GM18951 (cell line): ENCODE measurements at regions not wholly inside any gene's neighbourhood (a gene's known extent, or its start where the extent isn't known, plus 50 kb on each side); places are given as distances from the start of the nearest gene placed in this dataset.

Experiments used
- POLR2A ChIP-seq: IDR thresholded peaks from 4 replicates; pipeline ENCODE4 v1.6.1; 2011; ENCODE audit warnings: mild to moderate bottlenecking; ENCODE audit not compliant: insufficient read length, insufficient read depth; ENCODE audit errors: extremely low read depth
- in situ Hi-C: fragments of 300-500 bp; cut with MboI; formaldehyde crosslinking; loops from one replicate; pipeline ENCODE4 v1.12.0; 2022; ENCODE audit warnings: low sequenced_read_pairs, mixed read lengths, inconsistent platforms; ENCODE audit not compliant: unreplicated experiment

- in situ Hi-C loops = no loop called here
- no peak for TF ChIP-seq POLR2A
These were observed 115.9 kb downstream of the LY86 start for GRCh38 chr6:6704103-6705060.

GRCh38 chr6:6705061-6705425 is 116.5 kb downstream of the LY86 start:
- in situ Hi-C loops = no loop called here
- no peak for TF ChIP-seq POLR2A

GRCh38 chr6:6705915-6706675 is 117.6 kb downstream of the LY86 start:
- in situ Hi-C loops = no loop called here
- TF ChIP-seq POLR2A = no peak

GRCh38 chr6:6707143-6707542 is 118.6 kb downstream of the LY86 start:
- TF ChIP-seq POLR2A = no peak
- in situ Hi-C loops = no loop called here

- TF ChIP-seq POLR2A = no peak
- in situ Hi-C loops = no loop called here
These were observed 120.6 kb downstream of the LY86 start for GRCh38 chr6:6709106-6709505.

GRCh38 chr6:6711031-6711785 is 122.7 kb downstream of the LY86 start:
- in situ Hi-C loops = no loop called here
- no peak for TF ChIP-seq POLR2A

- TF ChIP-seq POLR2A = no peak
- in situ Hi-C loops = no loop called here
These were observed 123.4 kb downstream of the LY86 start for GRCh38 chr6:6711832-6712448.

GRCh38 chr6:6712449-6713403 is 124.2 kb downstream of the LY86 start:
- no peak for TF ChIP-seq POLR2A
- in situ Hi-C loops = no loop called here

GRCh38 chr6:6713657-6714056 is 125.1 kb downstream of the LY86 start:
- TF ChIP-seq POLR2A = no peak
- in situ Hi-C loops = no loop called here

GRCh38 chr6:6714118-6714897 is 125.8 kb downstream of the LY86 start:
- no peak for TF ChIP-seq POLR2A
- in situ Hi-C loops = no loop called here

- in situ Hi-C loops = no loop called here
- no peak for TF ChIP-seq POLR2A
These were observed 126.4 kb downstream of the LY86 start for GRCh38 chr6:6714953-6715352.
